ENCODE measurements at regions not wholly inside any gene's neighbourhood (a gene's known extent, or its start where the extent isn't known, plus 50 kb on each side); places are given as distances from the start of the nearest gene placed in this dataset.

GRCh38 chr13:68428292-68428691 is 1198.2 kb upstream of the PCDH9 start:
- H4K20me1 ChIP-seq (replicated peaks; ENCODE audit: control insufficient read depth, insufficient read depth, low read length): no peaks in the 10 kb centered on the region
- DNase-seq (ENCODE audit: extremely low read depth in 1 of 4, low spot score in 3 of 4): no peak
- ChIA-PET POLR2A (no interaction called here), CTCF (ENCODE audit: low intra/inter-chr PET ratio) (no interaction called here)
- no peaks in the 10 kb centered on the region for H3K4me1 ChIP-seq (replicated peaks in 1 of 2; ENCODE audit: control insufficient read depth in 2 of 2, insufficient read depth in 2 of 2, low read length in 2 of 2)
- intact Hi-C loops (cut with micrococcal nuclease): no loop called here
- in situ Hi-C loops (cut with MboI): no loop called here
- WGBS (ENCODE audit: insufficient coverage, low coverage, missing lambda C conversion rate): 0% methylated on average over 4 of the region's 4 CpGs
- H3K27me3 ChIP-seq (ENCODE audit: control insufficient read depth in 2 of 2, insufficient read depth in 2 of 2, low read length in 2 of 2): no peaks in the 10 kb centered on the region
- FAIRE-seq: no peak
- no peaks in the 10 kb centered on the region for H3K9me1 ChIP-seq (ENCODE audit: control insufficient read depth, insufficient read depth, low read length)
- H3K79me2 ChIP-seq (ENCODE audit: control insufficient read depth, insufficient read depth, low read length): no peaks in the 10 kb centered on the region
- H2AFZ ChIP-seq (ENCODE audit: low read depth, low read length): no peak overlapping the region
- H3K27ac ChIP-seq (ENCODE audit: extremely low read depth, low read depth, low read length): no peak overlapping the region
- no peak overlapping the region for H3K4me3 ChIP-seq
- BruUV-seq (replicated peaks): no TSS peak
- H3K9me3 ChIP-seq (replicated peaks; ENCODE audit: control insufficient read depth, insufficient read depth, low read depth, low read length): no peaks in the 10 kb centered on the region
- TF ChIP-seq SP2 (IDR thresholded peaks at IDR 0.05; ENCODE audit: extremely low read depth, low read depth, low read length, poor library complexity, severe bottlenecking) (no peak), TAF7 (tag; IDR thresholded peaks at IDR 0.05) (no peak), HNRNPK (IDR thresholded peaks at IDR 0.05; ENCODE audit: low read depth, low read length, poor library complexity, severe bottlenecking) (no peak), CBX8 (IDR thresholded peaks at IDR 0.05; ENCODE audit: borderline replicate concordance, extremely low read depth, low read depth, low read length, poor library complexity, severe bottlenecking) (no peak), ZZZ3 (IDR thresholded peaks at IDR 0.05) (no peak), NFYB (IDR thresholded peaks at IDR 0.05; ENCODE audit: extremely low read depth, insufficient read length) (no peak), RBBP5 (IDR thresholded peaks at IDR 0.05; ENCODE audit: borderline replicate concordance, insufficient read depth, low read length, poor library complexity, severe bottlenecking) (no peak), LARP7 (IDR thresholded peaks at IDR 0.05) (no peak), ZNF445 (CRISPR knock-in tag; IDR thresholded peaks at IDR 0.05; ENCODE audit: low read depth) (no peak), GTF2B (IDR thresholded peaks at IDR 0.05; ENCODE audit: extremely low read depth, insufficient read length) (no peak)
- no peak overlapping the region for H3K4me2 ChIP-seq (ENCODE audit: insufficient read depth, low read length)
- no peak overlapping the region for H3K9ac ChIP-seq (ENCODE audit: insufficient read depth in 1 of 2, low read depth in 2 of 2, low read length in 2 of 2)
- no peak for ATAC-seq
- no peaks in the 10 kb centered on the region for H3K36me3 ChIP-seq (ENCODE audit: control insufficient read depth, insufficient read depth, low read length)

Measured in K562 (cell line).